HG03439 (cell line): ENCODE measurements at regions not wholly inside any gene's neighbourhood (a gene's known extent, or its start where the extent isn't known, plus 50 kb on each side); places are given as distances from the start of the nearest gene placed in this dataset.

Experiments
- ATAC-seq: cut with Tn5 transposase; IDR thresholded peaks from one replicate; pipeline ENCODE4 v1.9.1; 2021; ENCODE audit warnings: mild to moderate bottlenecking, moderate library complexity; ENCODE audit not compliant: unreplicated experiment

DNA sequence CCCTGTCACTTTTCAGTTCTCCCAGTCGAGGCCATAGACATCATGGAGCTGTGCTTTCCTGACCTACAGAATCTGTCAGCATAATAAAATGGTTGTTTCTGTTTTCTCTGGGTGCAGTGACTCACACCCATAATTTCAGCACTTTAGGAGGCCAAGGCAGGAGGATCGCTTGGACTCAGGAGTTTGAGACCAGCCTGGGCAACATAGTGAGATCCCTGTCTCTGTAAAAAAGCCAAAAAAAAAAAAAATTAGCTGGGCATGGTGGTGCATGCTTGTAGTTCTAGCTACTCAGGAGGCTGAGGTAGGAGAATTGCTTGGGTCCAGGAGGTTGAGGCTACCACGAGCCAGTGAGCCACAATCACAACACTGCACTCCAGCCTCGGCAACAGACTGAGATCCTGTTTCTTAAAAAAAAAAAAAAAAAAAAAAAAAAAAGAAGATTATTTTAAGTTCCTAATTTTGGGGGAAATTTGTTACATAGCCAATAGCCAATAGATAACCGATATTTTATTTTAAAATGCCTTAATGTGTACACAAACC is 196.2 kb downstream of the ADSS2 start:
- ATAC-seq = no peak

GRCh38 chr1:244256086-244256676 is 195.5 kb downstream of the ADSS2 start:
- no peak for ATAC-seq

DNA sequence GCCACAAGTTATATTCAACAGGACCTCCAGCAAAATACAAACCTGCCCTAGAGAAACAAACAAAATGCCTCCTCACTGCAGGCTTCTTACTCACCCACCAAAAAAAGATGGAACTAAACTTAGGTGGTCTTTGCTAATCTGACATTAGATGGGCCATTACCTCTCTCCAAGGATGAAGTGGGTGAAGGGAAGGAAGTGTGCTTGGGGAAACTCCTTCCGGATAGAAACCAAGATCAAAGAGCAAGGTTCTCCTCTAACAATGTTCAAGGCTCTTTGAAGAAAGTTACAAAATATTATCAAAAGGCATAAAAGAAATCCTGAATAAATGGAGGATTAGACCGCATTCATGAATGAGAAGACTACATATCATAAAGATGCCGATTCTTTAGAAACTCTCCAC is 187.5 kb downstream of the ADSS2 start:
- no peak for ATAC-seq

DNA sequence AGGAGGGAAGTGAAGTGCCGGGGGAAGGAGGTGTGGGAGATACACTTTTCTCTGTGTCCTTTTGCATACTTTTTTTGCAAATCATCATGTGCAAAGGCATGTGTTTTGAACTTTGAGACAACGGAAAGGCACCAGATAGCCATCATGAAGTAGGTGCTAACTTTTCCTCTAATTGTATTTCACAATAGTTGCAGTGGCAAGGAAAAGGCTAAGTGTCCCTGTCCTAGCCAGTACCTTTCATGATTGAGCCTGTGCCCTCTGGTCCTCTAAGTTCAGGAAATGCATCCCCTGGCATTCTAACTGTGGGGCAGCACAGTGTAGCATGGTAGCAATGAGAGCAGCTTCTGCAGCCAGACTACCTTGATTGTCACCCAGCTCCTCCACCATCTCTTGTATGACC is 186.2 kb downstream of the ADSS2 start:
- no peak for ATAC-seq

DNA sequence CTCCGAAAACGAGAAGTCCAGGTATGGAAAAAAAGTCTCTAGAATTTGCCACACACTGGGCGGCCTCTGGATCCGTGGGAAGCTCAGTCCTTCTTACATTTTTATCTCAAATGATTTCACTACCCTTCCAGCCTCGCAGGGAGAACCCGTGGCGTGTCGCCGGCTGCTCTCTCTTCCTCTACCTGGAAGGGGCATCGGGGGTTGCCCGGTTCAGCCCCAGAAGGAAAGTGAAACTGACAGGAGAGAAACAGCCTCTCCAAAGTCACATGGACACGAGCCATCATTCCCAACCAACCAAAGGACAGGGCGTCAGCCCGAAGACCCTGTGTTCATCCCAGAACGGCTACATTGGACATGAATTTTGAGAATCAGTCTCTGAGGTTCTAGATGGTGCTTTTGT is 182.5 kb downstream of the ADSS2 start:
- ATAC-seq = no peak

DNA sequence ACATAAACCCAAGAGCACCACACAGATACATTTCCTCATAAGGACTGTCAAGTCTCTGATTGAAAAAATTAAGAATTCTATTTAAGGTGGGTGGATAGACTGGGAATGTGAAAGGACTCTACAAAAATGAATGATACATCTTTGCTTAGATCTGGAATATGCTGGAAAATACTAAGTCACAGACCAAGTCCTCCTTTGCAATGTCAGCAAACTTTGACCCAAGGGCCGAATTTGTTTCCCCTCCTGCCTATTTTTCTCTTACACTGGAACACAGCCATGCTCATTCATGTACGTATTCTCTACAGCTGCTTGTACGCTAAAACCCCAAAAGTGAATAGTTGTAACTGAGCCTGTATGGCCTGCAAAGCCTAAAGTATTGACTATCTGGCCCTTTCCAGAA is 180.7 kb downstream of the ADSS2 start:
- no peak for ATAC-seq

GRCh38 chr1:244271691-244272308 is 179.9 kb downstream of the ADSS2 start:
- ATAC-seq = no peak

GRCh38 chr1:244272471-244273261 is 179.0 kb downstream of the ADSS2 start:
- peak; percentile 94 for ATAC-seq

GRCh38 chr1:244273262-244273844 is 178.4 kb downstream of the ADSS2 start:
- no peak for ATAC-seq

DNA sequence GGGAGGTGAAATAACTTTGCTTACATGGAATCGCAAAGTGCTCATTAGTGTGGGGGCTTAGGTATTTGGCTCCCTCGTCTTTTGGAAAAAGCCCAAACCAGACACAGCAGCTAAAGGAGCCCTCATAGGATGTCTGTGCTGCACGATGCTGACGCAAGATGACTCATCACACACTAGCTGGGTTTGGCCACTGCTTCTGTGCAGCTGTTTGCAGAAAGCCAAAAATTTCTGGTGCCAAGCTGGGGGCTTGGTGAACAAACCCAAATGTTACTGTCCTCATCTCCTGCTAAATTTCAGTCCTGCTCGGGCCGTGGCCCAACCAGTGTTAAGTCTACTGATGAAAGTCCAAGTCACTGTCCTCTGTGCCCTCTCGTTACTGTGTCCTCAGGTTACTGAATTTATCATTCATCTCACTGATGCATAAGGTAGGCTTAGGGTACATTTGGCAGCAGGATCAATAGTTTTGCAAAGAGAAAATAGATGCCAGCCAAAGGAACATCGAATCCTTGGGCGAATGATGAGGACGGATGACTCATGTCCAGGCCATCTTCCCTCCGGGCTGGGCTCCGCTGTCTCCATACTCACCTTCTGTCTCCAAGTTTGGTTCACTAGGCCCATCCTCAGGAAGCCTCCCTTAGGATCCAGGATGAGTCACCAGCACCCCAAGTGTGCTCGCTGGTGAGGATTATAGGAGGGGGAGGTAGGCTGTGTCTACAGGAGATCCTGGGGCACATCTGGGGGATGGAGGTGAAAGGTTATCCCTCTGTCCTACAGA is 177.7 kb downstream of the ADSS2 start:
- ATAC-seq = no peak

DNA sequence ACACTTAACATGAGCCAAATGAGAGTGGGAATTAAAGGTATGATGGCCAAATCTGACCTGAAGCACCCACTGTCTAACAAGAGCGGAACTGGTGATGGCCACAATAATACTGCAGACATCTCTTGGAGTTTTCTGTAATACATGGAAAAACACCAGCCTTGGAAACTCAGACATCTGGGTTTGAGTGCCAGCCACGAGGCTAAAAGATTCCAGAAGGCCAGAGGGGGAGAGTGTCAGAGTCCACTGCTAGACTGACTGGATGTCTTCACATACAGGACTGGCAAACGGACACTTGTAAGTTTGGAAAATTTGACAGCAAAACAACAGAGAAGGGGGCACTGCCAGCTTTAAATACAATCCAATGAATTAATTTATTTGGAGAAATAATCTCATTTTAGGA is 175.1 kb downstream of the ADSS2 start:
- ATAC-seq = no peak

GRCh38 chr1:244280201-244280600 is 171.5 kb downstream of the ADSS2 start:
- ATAC-seq = no peak

GRCh38 chr1:244280859-244281258 is 170.8 kb downstream of the ADSS2 start:
- no peak for ATAC-seq

GRCh38 chr1:244283772-244284171 is 167.9 kb downstream of the ADSS2 start:
- ATAC-seq = no peak

- no peak for ATAC-seq
Measured at GRCh38 chr1:244284641-244285156, 167.0 kb downstream of the ADSS2 start.

- no peak for ATAC-seq
Measured at GRCh38 chr1:244286341-244286740, 165.4 kb downstream of the ADSS2 start.

DNA sequence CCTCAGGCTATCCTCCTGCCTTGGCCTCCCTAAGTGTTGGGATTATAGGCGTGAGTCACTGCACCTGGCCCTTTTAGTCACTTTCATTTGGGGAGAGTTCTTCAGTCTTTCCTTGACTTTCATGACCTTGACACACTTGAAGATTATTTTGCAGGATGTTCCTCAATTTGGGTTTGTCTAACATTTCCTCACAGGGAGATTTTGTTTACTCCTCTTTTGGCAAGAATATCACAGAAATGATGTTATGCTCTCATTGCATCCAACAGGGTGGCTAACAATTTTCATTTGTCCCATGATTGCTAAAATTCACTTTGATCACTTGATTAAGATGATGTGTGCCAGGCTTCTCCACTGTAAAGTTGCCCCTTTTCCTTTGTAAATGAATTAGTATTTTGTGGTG is 164.0 kb downstream of the ADSS2 start:
- no peak for ATAC-seq

- ATAC-seq = no peak
Measured at GRCh38 chr1:244288663-244289062, 163.0 kb downstream of the ADSS2 start.

GRCh38 chr1:244289991-244290785 is 161.5 kb downstream of the ADSS2 start:
- ATAC-seq = no peak
